ENCODE measurements at regions not wholly inside any gene's neighbourhood (a gene's known extent, or its start where the extent isn't known, plus 50 kb on each side); places are given as distances from the start of the nearest gene placed in this dataset.

- TF ChIP-seq CTCF (IDR thresholded peaks at IDR 0.05; ENCODE audit: poor library complexity), result no peak
- no peak for TF ChIP-seq EZH2 (IDR thresholded peaks at IDR 0.05; ENCODE audit: borderline replicate concordance)
Observed at GRCh38 chr1:185492089-185492825, 175.2 kb upstream of the IVNS1ABP start.

All from hepatocyte (in vitro differentiated cells).